ENCODE measurements at regions not wholly inside any gene's neighbourhood (a gene's known extent, or its start where the extent isn't known, plus 50 kb on each side); places are given as distances from the start of the nearest gene placed in this dataset.

GRCh38 chr1:222234351-222234750 is 313.6 kb downstream of the HHIPL2 start:
- in situ Hi-C loops (cut with HindIII; ENCODE audit: low sequenced_read_pairs) = no loop called here
- no peak overlapping the region for H3K4me3 ChIP-seq (ENCODE audit: low read depth, low read length)
- TF ChIP-seq CTCF (IDR thresholded peaks at IDR 0.05; ENCODE audit: low read depth, low read length) = no peak
- no peak for DNase-seq (ENCODE audit: low read depth, low spot score)

GRCh38 chr1:222233444-222234158 is 314.3 kb downstream of the HHIPL2 start:
- in situ Hi-C loops (cut with HindIII; ENCODE audit: low sequenced_read_pairs) = no loop called here
- TF ChIP-seq CTCF (IDR thresholded peaks at IDR 0.05; ENCODE audit: low read depth, low read length) = no peak
- H3K4me3 ChIP-seq (ENCODE audit: low read depth, low read length) = no peak overlapping the region

GRCh38 chr1:222232842-222233241 is 315.1 kb downstream of the HHIPL2 start:
- no peak overlapping the region for H3K4me3 ChIP-seq (ENCODE audit: low read depth, low read length)
- TF ChIP-seq CTCF (IDR thresholded peaks at IDR 0.05; ENCODE audit: low read depth, low read length) = no peak
- in situ Hi-C loops (cut with HindIII; ENCODE audit: low sequenced_read_pairs) = no loop called here
- DNase-seq (ENCODE audit: low read depth, low spot score) = no peak

More at GRCh38 chr1:222233444-222234158, 314.3 kb downstream of the HHIPL2 start:
- no peak for DNase-seq (ENCODE audit: low read depth, low spot score)

- TF ChIP-seq CTCF (IDR thresholded peaks at IDR 0.05; ENCODE audit: low read depth, low read length) = no peak
- no peak overlapping the region for H3K4me3 ChIP-seq (ENCODE audit: low read depth, low read length)
- in situ Hi-C loops (cut with HindIII; ENCODE audit: low sequenced_read_pairs) = no loop called here
- no peak for DNase-seq (ENCODE audit: low read depth, low spot score)
Measured at GRCh38 chr1:222229672-222230312, 318.1 kb downstream of the HHIPL2 start.

GRCh38 chr1:222225316-222225691 is 322.6 kb downstream of the HHIPL2 start:
- no peak for TF ChIP-seq CTCF (IDR thresholded peaks at IDR 0.05; ENCODE audit: low read depth, low read length)
- no peak overlapping the region for H3K4me3 ChIP-seq (ENCODE audit: low read depth, low read length)
- DNase-seq (ENCODE audit: low read depth, low spot score) = no peak
- in situ Hi-C loops (cut with HindIII; ENCODE audit: low sequenced_read_pairs) = no loop called here

GRCh38 chr1:222224636-222225315 is 323.1 kb downstream of the HHIPL2 start:
- H3K4me3 ChIP-seq (ENCODE audit: low read depth, low read length) = no peak overlapping the region
- DNase-seq (ENCODE audit: low read depth, low spot score) = no peak
- no peak for TF ChIP-seq CTCF (IDR thresholded peaks at IDR 0.05; ENCODE audit: low read depth, low read length)
- in situ Hi-C loops (cut with HindIII; ENCODE audit: low sequenced_read_pairs) = no loop called here

Data from astrocyte of the spinal cord (primary cell).